Mucosa of descending colon (tissue), 3 donors: ENCODE measurements at regions not wholly inside any gene's neighbourhood (a gene's known extent, or its start where the extent isn't known, plus 50 kb on each side); places are given as distances from the start of the nearest gene placed in this dataset.

Experiments used
- ATAC-seq: fragments of 200-7000 bp; cut with Tn5 transposase; one replicate; pipeline ENCODE4 v1.9.1; 2020; ENCODE audit warnings: mild to moderate bottlenecking, moderate library complexity
- DNase-seq, 3 donors: peaks; one replicate each; pipeline ENCODE4 v3.0.0-alpha.2; 2020
- H3K36me3 ChIP-seq: fragments of 200-600 bp; one replicate; pipeline ENCODE4 v1.8.0; 2021; ENCODE audit warnings: low read depth, mild to moderate bottlenecking
- H3K4me1 ChIP-seq: fragments of 200-600 bp; one replicate; pipeline ENCODE4 v1.8.0; 2021; ENCODE audit warnings: low read depth, mild to moderate bottlenecking
- H3K4me3 ChIP-seq: fragments of 200-600 bp; one replicate; pipeline ENCODE4 v1.8.0; 2021; ENCODE audit warnings: mild to moderate bottlenecking
- H3K9me3 ChIP-seq: fragments of 200-600 bp; one replicate; pipeline ENCODE4 v1.8.0; 2021; ENCODE audit warnings: mild to moderate bottlenecking
- intact Hi-C, 2 donors: fragments of 100-400 bp; cut with DNase I in 1 of 2; cut with micrococcal nuclease in 1 of 2; formaldehyde crosslinking; loops; one replicate each; pipeline versions ENCODE4 v1.11.0 to v1.11.1; 2022; cut with DNase I, micrococcal nuclease
- TF ChIP-seq, protein P1 (sequence below): fragments of 200-600 bp; IDR thresholded peaks from one replicate; pipeline ENCODE4 v1.8.0; 2022; ENCODE audit warnings: antibody characterized with exemption, mild to moderate bottlenecking
- donor health status: DM: no; HTN: no; CAD: no; lungs with moderate emphysema.
- donor health status: DM: no; HTN: no; CAD: no.
- donor health status: DM: no; HTN: yes; CAD: no.

GRCh38 chr10:21317902-21318301 lies 207.6 kb downstream of the SKIDA1 start:
- no peak for ATAC-seq
- H3K36me3 ChIP-seq, result no peaks in the 10 kb centered on the region
- H3K4me1 ChIP-seq, result peaks cover 2% of the 10 kb centered on the region
- TF ChIP-seq, protein P1, sequence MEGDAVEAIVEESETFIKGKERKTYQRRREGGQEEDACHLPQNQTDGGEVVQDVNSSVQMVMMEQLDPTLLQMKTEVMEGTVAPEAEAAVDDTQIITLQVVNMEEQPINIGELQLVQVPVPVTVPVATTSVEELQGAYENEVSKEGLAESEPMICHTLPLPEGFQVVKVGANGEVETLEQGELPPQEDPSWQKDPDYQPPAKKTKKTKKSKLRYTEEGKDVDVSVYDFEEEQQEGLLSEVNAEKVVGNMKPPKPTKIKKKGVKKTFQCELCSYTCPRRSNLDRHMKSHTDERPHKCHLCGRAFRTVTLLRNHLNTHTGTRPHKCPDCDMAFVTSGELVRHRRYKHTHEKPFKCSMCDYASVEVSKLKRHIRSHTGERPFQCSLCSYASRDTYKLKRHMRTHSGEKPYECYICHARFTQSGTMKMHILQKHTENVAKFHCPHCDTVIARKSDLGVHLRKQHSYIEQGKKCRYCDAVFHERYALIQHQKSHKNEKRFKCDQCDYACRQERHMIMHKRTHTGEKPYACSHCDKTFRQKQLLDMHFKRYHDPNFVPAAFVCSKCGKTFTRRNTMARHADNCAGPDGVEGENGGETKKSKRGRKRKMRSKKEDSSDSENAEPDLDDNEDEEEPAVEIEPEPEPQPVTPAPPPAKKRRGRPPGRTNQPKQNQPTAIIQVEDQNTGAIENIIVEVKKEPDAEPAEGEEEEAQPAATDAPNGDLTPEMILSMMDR, result no peak
- no peak overlapping the region for H3K4me3 ChIP-seq
- intact Hi-C loops, result no loop called here
- H3K9me3 ChIP-seq, result no peaks in the 10 kb centered on the region
- no peak for DNase-seq

DNA sequence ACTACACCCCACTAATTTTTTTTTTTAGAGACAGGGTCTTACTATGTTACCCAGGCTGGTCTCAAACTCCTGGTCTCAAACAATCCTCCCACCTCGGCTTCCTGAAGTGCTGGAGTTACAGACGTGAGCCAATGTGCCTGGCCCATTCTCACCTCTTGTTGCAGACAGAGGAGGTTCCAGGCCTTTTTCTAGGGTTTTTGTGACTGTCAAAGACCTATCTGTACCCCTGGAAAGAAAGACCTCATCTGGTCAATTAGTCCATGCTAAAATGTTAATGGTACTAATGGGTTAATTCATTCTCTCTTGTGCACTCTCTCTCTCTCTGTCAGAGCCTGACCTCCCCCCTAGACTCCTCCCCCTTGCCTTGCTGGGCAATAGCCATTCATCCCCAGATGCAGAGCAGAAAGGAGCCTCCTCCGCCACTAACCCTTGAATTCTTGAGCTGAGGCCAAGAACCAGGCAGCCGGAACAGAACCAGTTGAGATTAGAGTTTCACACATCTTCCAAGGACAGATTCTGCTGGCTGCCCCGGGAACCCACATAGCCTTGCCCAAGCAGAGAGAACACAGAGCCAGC lies 209.7 kb downstream of the SKIDA1 start:
- DNase-seq (no peak), ATAC-seq (peak; percentile 47)
- Histone ChIP-seq H3K9me3 (no peaks in the 10 kb centered on the region), H3K4me1 (peaks cover 2% of the 10 kb centered on the region), H3K36me3 (no peaks in the 10 kb centered on the region), H3K4me3 (no peak overlapping the region)
- intact Hi-C loops, result no loop called here
- TF ChIP-seq, protein P1, result no peak

GRCh38 chr10:21314906-21315644 lies 210.4 kb downstream of the SKIDA1 start:
- intact Hi-C loops, result no loop called here
- TF ChIP-seq, protein P1, result no peak
- no peak for DNase-seq

GRCh38 chr10:21314111-21314626 lies 211.3 kb downstream of the SKIDA1 start:
- intact Hi-C loops, result no loop called here
- Histone ChIP-seq H3K4me1 (peaks cover 2% of the 10 kb centered on the region), H3K36me3 (no peaks in the 10 kb centered on the region), H3K9me3 (no peaks in the 10 kb centered on the region), H3K4me3 (no peak overlapping the region)
- DNase-seq (no peak), ATAC-seq (no peak)
- TF ChIP-seq, protein P1, result no peak

More at GRCh38 chr10:21314906-21315644, 210.4 kb downstream of the SKIDA1 start:
- no peak for ATAC-seq
- no peaks in the 10 kb centered on the region for H3K36me3 ChIP-seq
- H3K4me1 ChIP-seq, result peaks cover 2% of the 10 kb centered on the region
- H3K9me3 ChIP-seq, result no peaks in the 10 kb centered on the region
- H3K4me3 ChIP-seq, result no peak overlapping the region

- Histone ChIP-seq H3K4me1 (peaks cover 2% of the 10 kb centered on the region), H3K4me3 (no peak overlapping the region), H3K9me3 (no peaks in the 10 kb centered on the region), H3K36me3 (no peaks in the 10 kb centered on the region)
- DNase-seq, result no peak
- intact Hi-C loops, result no loop called here
- no peak for ATAC-seq
- TF ChIP-seq, protein P1, result no peak
These were observed 211.8 kb downstream of the SKIDA1 start for GRCh38 chr10:21313691-21314090.
